Activated T-cell treated with anti-CD3 and anti-CD28 coated beads for 4 hours (primary cell): ENCODE measurements at regions not wholly inside any gene's neighbourhood (a gene's known extent, or its start where the extent isn't known, plus 50 kb on each side); places are given as distances from the start of the nearest gene placed in this dataset.
"Not testable (repeated sequence)": the region's sequence is repeated elsewhere in the genome, so short reads cannot be mapped to it uniquely, and the experiment has no call there.

Experiments used
- DNase-seq: peaks from one replicate; pipeline ENCODE4 v3.0.0-alpha.2; 2020

DNA sequence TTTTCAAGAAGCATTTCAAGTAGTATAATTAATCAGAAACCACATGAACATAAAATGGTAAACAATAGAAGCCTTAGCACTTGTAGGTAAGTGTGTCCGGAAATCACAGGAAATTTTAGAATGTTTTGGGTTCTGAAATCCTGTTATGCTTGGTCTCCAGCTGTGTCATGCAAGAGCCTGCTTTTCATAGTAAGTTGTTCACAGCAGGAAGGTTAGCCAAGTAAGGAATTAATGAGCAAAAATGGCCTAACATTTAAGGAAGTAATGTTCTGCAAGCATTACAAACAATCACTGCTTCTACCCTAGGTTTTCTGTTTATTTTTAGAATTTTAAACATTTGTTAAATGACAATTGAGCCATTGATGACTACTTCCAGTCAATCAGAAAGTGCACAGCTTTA lies 669.5 kb downstream of the SLCO4C1 start:
- DNase-seq, result no peak

DNA sequence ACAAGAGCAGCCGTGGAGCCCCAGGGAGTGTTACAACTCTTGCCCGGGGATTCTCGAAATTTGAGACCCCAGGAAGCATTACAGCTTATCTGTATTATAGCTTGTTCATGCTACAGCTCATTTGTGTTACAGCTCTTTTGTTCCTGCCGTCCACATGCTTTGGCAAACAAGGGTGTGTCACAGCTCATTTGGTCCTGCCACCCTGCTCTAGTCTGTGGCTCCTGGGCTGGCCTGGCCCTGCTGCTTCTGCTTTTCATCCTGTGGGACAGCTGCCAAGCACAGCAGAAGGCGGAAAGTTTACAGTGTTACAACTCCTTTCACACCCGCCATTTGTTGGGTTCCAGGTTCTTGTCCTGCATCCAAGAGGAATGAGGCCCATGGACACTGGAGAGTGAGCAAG lies 685.0 kb downstream of the SLCO4C1 start:
- DNase-seq, result no peak

DNA sequence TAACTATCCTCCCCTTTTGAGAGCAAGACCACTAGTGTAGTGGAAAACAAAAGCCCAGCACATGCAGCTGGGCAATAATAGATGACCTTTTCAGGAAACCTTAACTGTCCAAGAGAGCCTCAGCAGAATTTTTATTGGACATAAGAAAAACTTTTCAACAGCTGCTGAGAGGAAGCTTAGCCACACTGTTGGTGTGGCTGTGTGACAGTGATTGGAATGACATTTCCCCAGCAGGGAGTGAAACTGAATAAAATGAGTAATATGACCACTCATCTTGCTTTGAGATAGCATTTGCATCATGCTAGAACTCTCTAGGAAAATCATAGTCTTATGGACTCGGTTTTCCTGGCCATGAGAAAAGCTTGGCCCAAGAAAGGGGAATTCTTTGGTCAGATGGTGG lies 687.8 kb downstream of the SLCO4C1 start:
- DNase-seq, result no peak

DNA sequence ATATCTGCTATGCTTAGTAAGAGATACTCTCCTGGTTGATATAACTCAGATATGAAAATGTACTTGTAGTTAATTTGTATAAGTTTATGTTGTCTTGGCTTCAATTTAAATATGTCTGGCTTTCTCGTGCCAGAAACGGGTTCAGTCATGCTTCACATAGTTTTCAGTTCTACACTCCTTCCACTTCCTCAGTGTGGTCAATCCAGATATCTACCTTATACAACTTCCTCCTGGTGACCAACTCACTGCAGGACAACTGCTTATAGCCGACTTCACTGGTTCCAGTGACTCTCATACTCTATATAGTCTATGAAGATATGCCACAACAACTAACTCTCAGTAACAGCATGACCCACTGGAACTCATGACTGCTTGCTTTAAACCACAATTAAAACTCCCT lies 690.4 kb downstream of the SLCO4C1 start:
- DNase-seq, result no peak

DNA sequence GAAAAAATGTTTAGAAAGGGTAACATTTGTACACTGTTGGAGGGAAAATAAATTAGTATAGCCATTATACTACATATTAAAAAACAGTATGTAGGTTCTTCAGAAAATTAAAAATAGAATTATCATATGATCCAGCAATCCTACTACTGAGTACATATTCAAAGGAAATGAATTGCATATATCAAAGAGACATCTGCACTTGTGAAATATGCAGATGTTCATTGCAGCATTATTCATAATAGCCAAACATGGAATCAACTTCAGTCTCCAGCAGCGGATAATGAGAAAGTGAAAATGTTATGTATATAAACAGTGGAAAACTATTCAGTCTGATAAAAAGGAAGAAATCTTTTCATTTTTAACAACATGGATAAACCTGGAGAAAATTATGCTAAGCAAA lies 695.5 kb downstream of the SLCO4C1 start:
- no peak for DNase-seq

DNA sequence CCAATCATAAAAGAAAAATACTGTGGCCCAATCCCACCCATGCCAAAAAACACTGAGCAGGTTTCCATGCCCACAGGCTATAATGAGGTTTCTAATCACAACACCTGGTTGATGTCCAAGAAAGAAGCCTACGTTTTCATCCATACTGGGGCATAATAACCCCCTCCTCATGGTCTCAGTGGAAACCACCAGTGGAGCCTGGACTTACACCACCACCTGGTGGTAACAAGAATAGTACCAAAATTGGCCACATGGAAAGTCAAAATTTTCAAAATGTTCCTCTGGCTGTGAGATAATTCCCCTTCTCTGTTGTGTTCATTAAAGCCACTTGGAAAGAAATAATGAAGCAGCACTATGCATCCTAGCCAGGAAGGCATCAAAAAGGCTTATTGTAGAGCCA lies 687.3 kb upstream of the ST8SIA4 start:
- no peak for DNase-seq

DNA sequence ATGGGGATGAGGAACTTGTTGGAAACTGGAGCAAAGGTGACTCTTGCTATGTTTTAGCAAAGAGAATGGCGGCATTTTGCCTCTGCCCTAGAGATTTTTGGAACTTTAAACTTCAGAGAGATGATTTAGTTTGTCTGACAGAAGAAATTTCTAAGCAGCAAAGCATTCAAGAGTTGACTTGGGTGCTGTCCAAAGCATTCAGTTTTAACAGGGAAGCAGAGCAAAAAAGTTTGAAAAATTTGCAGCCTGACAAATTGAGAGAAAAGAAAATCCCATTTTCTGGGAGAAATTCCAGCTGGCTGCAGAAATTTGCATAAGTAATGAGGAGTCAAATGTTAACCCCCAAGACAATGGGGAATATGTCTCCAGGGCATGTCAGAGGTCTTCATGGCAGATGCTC lies 682.3 kb upstream of the ST8SIA4 start:
- DNase-seq, result no peak

DNA sequence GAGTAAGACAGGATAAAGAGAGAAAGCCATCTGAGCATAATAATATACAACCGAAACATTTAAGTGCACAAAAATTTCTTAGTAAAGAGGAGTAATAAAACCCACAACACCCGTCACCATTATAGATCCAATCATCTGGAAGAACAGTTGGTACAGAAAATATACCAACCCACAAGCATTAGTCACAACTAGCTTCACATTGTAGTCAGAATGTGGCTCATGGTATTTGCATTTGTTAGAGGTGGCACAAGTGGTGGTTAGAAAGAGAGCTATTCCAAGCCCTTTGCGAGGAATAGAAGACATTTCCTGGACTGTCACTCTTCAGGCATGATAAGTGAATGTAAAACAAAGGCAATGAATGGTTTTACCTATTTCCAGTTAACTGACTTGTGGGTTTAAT lies 677.5 kb upstream of the ST8SIA4 start:
- DNase-seq, result no peak

DNA sequence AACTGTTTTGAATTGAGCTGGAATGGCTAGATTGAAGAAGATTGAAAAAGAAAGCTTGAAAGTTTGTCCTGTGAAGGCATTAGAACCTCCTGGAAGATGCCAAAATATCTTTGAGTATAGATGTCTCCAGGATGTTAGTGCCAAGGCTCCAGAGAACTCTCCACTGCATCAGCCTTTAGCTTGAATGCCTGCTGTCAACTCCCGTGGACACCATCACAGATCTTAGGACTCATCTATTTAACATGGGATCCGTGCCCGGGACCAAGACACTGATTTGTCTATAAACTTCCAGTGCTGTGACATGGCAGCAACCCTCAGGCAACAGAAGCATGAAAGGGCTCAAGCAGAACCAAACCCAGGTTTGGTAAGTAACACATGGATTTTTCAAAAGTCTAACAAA lies 670.9 kb upstream of the ST8SIA4 start:
- DNase-seq, result no peak

DNA sequence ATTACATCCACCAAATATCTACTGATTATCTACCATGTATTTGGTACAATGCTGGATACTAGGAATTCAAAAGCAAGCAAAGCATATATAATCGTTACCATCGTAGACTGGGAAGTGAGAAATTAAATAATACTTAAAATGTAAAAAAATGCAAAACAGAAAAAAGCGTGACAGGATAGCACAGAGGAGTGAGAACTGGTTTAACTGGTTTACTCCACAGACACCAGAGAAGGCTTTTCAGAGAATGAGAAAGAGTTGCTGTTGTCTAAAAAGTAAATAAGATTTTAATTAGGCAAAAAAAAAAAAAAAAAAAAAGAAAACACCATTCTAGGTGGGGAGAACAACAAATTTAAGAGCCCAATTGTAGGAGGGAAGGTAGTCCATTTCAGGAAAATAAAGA lies 657.9 kb upstream of the ST8SIA4 start:
- no peak for DNase-seq

DNA sequence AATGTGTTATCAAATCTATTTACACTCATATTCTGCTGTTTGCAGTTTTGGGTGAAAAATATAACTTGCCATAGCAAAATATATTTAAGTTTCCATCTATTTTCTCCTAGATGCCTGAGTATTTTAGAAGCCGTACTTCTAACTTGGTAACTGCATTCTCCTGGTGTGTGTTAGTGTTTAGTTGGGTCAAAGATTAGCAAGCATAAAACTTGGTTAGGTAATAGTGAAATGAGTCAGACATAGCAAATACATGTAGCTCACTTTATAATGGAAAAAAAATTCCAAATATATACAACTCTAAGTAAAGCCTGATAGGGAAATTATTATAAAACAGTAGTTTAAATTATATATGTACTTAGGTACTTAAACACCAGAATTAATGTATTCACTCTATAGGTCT lies 640.7 kb upstream of the ST8SIA4 start:
- DNase-seq, result no peak

DNA sequence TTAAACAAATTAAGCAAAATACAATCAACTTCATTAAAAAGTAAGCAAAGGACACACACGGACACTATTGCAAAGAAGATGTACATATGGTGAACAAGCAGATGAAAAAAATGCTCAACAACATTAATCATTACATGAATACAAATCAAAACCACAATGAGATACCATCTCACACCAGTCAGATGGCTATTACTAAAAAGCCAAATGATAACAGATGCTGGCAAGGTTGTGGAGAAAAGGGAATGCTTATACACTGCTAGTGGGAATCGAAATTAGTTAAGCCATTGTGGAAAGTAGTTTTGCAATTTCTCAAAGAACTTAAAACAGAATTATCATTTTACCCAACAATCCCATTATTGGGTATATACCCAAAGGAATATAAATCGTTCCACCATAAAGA lies 636.2 kb upstream of the ST8SIA4 start:
- no peak for DNase-seq

DNA sequence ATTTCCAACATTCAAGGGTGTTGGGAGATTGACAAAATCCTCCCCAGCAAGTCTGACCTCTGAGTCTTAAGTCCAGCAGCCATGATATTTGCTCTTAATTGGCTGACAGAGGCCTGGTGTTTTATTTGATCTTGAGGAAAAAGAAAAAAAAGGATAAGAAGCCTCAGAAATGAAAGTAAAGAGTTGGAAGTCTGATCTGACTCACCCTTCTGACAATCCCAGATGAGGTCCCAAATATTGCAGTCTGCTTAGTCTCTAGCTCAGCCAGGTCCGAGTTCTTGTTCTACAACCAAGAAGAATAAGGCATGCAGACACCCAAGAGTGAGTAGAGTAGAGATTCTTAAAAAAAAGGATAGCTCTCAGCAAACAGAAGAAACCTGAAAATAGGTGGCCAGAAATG lies 632.5 kb upstream of the ST8SIA4 start:
- no peak for DNase-seq

DNA sequence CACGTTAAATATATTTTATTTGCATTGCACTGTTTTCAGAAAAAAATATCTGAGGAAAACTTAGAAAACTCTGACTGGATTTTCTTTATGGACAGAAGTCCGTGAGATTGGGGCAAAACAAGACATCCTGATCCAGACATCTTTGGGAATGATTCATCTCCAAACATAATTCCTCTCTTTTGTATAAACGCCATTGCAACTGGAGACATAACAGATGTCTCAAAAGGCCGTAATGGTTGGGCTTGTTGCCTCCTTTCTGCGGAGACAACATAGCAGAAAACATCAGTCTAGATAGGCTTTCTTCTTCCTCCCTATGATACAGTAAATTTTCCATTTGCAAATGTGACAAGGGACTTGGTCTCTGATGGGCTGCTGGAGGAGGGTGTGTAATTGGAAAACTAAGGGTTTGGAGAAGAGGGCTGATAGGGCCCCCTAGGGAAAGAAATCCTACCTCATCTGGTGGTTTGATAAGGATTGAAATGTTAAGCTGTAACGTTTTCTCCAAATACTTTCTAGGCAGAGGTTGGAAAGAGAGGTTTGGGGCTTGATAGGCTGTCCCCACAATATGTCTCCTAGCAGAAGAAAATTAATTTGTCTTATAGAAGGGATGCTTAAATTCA lies 631.5 kb upstream of the ST8SIA4 start:
- no peak for DNase-seq

DNA sequence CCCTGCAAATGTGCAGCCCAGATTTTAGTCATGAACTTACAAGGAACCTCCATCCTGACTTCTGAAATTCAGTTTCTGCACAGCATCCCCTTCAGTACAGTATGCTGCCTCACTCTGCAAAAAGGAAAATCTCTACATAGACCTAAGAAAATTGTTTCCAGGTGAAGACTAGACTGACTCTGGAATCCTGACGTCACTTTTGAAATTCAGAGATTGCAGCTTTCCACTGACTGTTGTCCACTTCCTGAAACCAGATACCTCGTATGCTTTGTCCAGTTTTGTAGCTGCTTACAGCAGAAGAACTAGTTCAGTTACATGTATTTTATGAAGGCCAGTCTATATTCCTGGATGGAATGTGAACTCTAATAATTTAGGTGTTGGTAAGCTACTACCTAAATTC lies 629.3 kb upstream of the ST8SIA4 start:
- DNase-seq, result no peak

DNA sequence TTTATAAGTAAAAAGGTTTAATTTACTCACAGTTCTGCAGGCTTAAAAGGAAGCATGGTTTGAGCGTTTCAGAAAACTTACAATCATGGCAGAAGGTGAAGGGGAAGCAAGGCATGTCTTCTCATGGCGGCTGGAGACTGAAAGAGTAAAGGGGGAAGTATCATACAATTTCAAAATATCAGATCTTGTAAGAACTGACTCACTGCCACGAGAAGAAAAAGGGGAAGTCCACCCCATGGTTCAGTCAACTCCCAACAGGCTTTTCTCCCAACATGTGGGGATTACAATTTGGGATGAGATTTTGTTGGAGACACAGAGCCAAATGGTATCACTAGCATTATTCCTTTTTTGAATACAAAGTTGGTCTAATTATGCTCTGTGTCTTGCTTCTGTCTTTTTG lies 627.9 kb upstream of the ST8SIA4 start:
- DNase-seq, result no peak

DNA sequence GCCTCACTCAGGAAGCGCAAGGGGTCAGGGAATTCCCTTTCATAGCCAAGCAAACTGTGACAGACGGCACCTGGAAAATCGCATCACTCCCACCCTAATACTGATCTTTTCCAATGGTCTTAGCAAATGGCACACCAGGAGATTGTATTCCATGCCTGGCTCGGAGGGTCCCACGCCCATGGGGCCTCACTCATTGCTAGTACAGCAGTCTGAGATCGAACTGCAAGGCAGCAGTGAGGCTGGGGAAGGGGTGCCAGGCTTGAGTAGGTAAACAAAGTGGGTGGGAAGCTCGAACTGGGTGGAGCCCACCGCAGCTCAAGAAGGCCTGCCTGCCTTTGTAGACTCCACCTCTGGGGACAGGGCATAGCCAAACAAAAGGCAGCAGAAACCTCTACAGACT lies 626.0 kb upstream of the ST8SIA4 start:
- DNase-seq, result not testable (repeated sequence)

DNA sequence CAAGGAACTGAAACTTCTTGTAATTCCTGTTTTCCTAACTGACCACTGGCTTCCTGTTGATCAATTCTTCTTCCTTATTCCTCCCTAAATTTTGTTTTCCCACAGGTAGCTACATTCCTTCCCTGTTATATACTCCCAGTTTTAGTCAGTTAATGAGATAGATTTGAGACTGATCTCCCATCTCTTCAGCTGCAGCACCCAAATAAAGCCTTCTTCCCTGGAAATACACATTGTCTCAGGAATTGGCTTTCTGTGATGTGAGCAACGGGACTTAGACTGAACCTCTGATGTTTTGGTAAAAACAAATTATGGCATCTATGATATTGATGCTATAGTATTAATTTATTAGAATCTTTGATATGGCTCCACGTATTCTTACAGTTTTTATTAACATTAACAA lies 617.3 kb upstream of the ST8SIA4 start:
- no peak for DNase-seq

DNA sequence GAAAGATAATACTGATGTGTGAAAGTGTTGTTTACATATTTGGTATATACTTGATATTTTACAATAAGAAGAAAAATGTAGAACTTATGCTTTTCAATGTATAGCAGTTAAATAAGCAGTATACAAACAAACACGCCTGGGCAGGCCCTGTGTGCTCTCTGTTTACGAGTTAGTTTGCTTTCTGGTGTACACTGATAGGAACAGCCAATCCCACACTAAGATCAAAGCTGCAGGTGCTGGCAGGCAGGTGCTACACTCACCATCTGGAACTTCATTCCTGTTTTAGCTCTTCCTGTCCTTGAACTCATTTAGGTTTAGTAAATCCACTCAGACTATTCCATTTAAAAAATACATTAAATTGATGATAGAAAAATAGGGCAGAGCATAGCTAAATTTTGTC lies 614.7 kb upstream of the ST8SIA4 start:
- no peak for DNase-seq

DNA sequence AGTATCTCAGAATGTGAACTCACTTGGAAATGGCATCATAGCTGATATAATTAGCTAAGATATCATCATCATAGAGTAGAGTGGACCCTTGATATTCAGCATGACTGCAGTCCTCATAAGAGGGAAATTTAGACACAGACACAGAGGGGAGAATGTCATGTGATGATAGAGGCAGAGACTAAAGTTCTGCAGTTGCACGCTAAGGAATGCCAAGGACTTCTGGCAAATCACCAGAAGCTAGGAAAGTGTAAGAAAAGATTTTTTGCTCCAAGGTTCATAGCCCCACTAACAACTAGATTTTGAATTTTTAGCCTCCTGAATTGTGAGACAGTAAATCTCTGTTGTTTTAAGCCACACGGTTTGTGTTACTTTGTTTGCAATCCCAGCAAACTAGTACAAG lies 612.6 kb upstream of the ST8SIA4 start:
- DNase-seq, result no peak

DNA sequence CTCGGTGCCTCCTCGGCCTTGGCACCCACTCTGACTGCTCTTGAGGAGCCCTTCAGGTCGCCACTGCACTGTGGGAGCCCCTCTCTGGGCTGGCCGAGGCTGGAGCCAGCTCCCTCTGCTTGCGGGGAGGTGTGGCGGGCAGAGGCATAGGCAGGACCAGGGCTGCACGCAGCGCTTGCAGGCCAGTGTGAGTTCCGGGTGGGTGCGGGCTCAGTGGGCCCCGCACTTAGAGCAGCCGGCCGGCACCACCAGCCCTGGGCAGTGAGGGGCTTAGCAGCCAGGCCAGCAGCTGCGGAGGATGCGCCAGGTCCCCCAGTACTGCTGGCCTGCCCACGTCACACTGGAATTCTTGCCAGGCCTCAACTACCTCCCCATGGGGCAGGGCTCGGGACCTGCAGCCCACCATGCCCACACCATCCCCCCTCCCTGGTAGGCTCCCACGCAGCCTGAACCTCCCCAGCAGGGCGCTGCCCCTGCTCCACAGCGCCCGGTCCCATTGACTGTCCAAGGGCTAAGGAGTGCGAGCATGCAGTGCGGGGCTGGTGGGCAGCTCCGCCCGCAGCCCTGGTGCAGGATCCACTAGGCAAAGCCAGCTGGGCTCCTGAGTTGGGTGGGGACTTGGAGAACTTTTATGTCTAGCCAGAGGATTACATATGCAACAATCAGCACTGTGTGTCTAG lies 602.9 kb upstream of the ST8SIA4 start:
- no peak for DNase-seq

DNA sequence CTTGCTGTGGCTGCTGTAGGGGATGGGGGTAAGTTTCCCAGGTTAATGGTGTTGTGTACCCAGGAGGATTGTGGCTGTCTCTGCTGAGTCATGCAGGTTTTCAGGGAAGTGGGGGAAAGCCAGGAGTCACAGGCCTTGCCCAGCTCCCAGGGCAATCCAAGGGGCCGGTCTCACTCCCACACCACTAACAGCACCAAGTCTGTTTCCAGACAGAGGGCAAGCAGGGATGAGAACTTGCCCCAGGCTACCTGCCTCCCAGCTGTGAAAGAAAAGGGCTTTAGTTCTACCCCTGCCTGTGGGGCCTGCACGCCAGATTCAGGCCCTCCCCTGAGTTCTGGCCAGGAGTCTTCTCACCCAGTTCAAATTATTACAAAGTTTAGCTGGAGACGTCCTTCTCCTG lies 579.8 kb upstream of the ST8SIA4 start:
- no peak for DNase-seq

DNA sequence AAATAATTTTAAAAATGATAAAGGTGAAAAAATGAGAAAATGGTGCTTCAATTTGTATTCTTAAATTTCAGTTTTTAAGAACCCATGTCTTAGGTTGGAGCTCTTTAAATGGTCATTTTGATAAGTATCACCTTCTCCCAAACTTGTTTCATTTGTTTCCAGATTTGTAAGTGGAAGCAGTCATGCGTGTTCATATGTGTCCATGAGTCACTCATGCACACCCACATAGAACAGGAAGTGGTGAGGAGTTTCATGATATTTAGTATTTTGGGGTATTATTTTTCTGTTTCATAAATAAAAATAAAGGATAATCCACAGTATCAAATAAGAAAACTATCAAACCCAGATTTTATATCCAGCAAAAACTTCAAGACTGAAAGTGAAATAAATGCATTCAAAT lies 570.4 kb upstream of the ST8SIA4 start:
- no peak for DNase-seq

DNA sequence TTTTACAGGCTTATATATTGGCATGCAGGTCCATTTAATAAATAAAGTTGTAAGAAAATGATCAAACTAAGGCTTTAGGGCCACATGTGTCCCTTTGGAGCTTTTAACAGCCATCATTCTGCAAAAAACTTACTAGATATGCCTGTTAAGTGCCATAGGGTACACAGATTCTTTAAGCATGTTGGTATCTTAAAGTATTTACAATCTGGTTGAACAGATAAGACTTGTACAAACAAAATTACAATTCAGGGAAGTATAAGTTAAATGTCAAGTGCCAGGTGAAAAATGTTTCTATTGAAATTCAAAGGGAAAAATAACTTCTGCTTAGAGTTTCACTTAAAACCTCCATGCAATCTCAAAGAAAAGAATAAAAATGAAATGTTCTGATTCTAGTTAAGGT lies 558.4 kb upstream of the ST8SIA4 start:
- no peak for DNase-seq

DNA sequence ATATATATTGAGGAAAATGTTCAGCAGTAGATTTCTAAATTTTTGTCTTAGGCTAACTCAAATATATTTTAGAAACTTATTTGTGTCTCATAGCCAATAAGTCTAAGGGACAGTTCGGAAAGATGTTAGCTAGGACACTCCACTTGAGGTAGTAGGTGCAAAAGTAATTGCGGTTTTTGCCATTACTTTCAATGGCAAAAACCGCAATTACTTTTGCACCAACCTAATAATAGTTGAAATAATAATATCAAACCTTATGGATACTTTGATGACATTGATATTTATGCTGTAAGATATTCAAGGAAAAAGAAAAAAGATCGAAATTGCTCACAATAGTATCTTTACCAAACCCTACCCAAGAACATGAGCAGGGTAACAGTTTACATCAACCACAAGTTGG lies 555.5 kb upstream of the ST8SIA4 start:
- DNase-seq, result no peak
